Lower leg skin (tissue), 4 donors: ENCODE measurements at regions not wholly inside any gene's neighbourhood (a gene's known extent, or its start where the extent isn't known, plus 50 kb on each side); places are given as distances from the start of the nearest gene placed in this dataset.

Source experiments
- DNase-seq, 2 donors: peaks; one replicate each; pipeline ENCODE4 v3.0.0-alpha.2; 2019; ENCODE audit warnings: low spot score in 2 of 2
- H3K4me3 ChIP-seq: fragments of 200-600 bp; sonication (generic); 2 replicates; pipeline ENCODE4 v1.5.1; 2017; ENCODE audit warnings: mild to moderate bottlenecking, low read depth; ENCODE audit not compliant: poor library complexity, severe bottlenecking
- CTCF ChIP-seq, 3 donors: fragments of 450-650 bp; IDR thresholded peaks; one replicate each; pipeline ENCODE4 v1.5.1; 2016; ENCODE audit warnings: antibody characterized with exemption in 3 of 3, mild to moderate bottlenecking in 3 of 3, moderate library complexity in 2 of 3
- POLR2A ChIP-seq, 2 donors: fragments of 450-650 bp; IDR thresholded peaks; one replicate each; pipeline ENCODE4 v1.6.1; 2016 to 2017; ENCODE audit warnings: antibody characterized with exemption in 2 of 2, mild to moderate bottlenecking in 1 of 2, moderate library complexity in 1 of 2
- WGBS, 2 donors: methylation state at CpG; one replicate each; pipeline ENCODE4 v1.1.5; 2018; 5-methylcytosine and 5-hydroxymethylcytosine counted together
- intact Hi-C: fragments of 100-400 bp; cut with DNase I; formaldehyde crosslinking; loops from one replicate; pipeline ENCODE4 v1.15.0; 2023; ENCODE audit warnings: low total_unique reads

GRCh38 chr4:83679254-83679653 is 143.3 kb downstream of the GPAT3 start:
- 63 to 72% methylated on average over 3 of the region's 3 CpGs for WGBS, 2 donors
- no peak for DNase-seq
- intact Hi-C loops, result no loop called here
- no peak for TF ChIP-seq POLR2A (IDR thresholded peaks at IDR 0.05)
- no peak for TF ChIP-seq CTCF (IDR thresholded peaks at IDR 0.05)
- H3K4me3 ChIP-seq, result no peak overlapping the region

GRCh38 chr4:83677656-83678055 is 141.7 kb downstream of the GPAT3 start:
- H3K4me3 ChIP-seq, result no peak overlapping the region
- intact Hi-C loops, result no loop called here
- 43 to 56% methylated on average over 3 of the region's 3 CpGs for WGBS, 2 donors
- no peak for DNase-seq
- TF ChIP-seq CTCF (IDR thresholded peaks at IDR 0.05) (no peak), POLR2A (IDR thresholded peaks at IDR 0.05) (no peak)

GRCh38 chr4:83664741-83665140 is 128.8 kb downstream of the GPAT3 start:
- 61 to 75% methylated on average over 4 to 5 of the region's 5 CpGs for WGBS, 2 donors
- TF ChIP-seq POLR2A (IDR thresholded peaks at IDR 0.05) (no peak), CTCF (IDR thresholded peaks at IDR 0.05) (no peak)
- DNase-seq, result no peak
- no peak overlapping the region for H3K4me3 ChIP-seq
- intact Hi-C loops, result no loop called here

GRCh38 chr4:83664071-83664470 is 128.2 kb downstream of the GPAT3 start:
- intact Hi-C loops, result no loop called here
- 79% methylated on average over 10 of the region's 10 CpGs for WGBS, 2 donors
- DNase-seq, result no peak
- TF ChIP-seq CTCF (IDR thresholded peaks at IDR 0.05) (no peak), POLR2A (IDR thresholded peaks at IDR 0.05) (no peak)
- H3K4me3 ChIP-seq, result no peak overlapping the region

GRCh38 chr4:83662204-83662603 is 126.3 kb downstream of the GPAT3 start:
- no peak for DNase-seq
- intact Hi-C loops, result no loop called here
- 64 to 67% methylated on average over 2 of the region's 2 CpGs for WGBS, 2 donors
- TF ChIP-seq POLR2A (IDR thresholded peaks at IDR 0.05) (no peak), CTCF (IDR thresholded peaks at IDR 0.05) (no peak)
- no peak overlapping the region for H3K4me3 ChIP-seq

- intact Hi-C loops, result no loop called here
- no peak for DNase-seq
- no peak for TF ChIP-seq CTCF (IDR thresholded peaks at IDR 0.05)
- no peak for TF ChIP-seq POLR2A (IDR thresholded peaks at IDR 0.05)
- no peak overlapping the region for H3K4me3 ChIP-seq
- WGBS, 2 donors, result 63 to 65% methylated on average over 2 of the region's 2 CpGs
These were observed 125.5 kb downstream of the GPAT3 start for GRCh38 chr4:83661359-83661758.
